HCT116 (cell line): ENCODE measurements at regions not wholly inside any gene's neighbourhood (a gene's known extent, or its start where the extent isn't known, plus 50 kb on each side); places are given as distances from the start of the nearest gene placed in this dataset.

Experiments used
- ATAC-seq: fragments of 200-7000 bp; cut with Tn5 transposase; 2 replicates; pipeline ENCODE4 v1.9.1; 2020; ENCODE audit warnings: mild to moderate bottlenecking, moderate library complexity
- BruUV-seq: library from RNA; stranded (reverse); fragments of 400-500 nt; replicated peaks from 2 replicates; lab custom pipeline; 2021; lab: Mats Ljungman, UMichigan
- CTCF ChIA-PET: fragments of 300-600 bp; sonication (Branson Sonifier 250); formaldehyde crosslinking; loops from one replicate; lab custom pipeline; 2021; ENCODE audit warnings: antibody characterized with exemption; lab: Charles Lee
- POLR2A ChIA-PET: fragments of 300-600, 350-600 bp; sonication (Branson Sonifier 250); formaldehyde crosslinking; loops from one replicate; lab custom pipeline; 2021; ENCODE audit warnings: antibody characterized with exemption; lab: Charles Lee
- RAD21 ChIA-PET, 2 experiments: fragments of 300-600 bp; sonication (Branson Sonifier 250); formaldehyde crosslinking; loops; one replicate each; lab custom pipeline; 2023; ENCODE audit warnings: low total read pairs in 2 of 2; ENCODE audit not compliant: uncharacterized antibody in 2 of 2, unreplicated experiment in 2 of 2, low non-redundant PET in 1 of 2; lab: Charles Lee
- DNase-seq: peaks from one replicate; pipeline ENCODE4 v3.0.0-alpha.2; 2010; ENCODE audit warnings: low read depth, low spot score
- H2AFZ ChIP-seq: fragments of 200-600 bp; shearing (Covaris generic), sonication (generic); 2 replicates; pipeline ENCODE4 v1.6.1; 2017; ENCODE audit warnings: low read depth, mixed run types, mixed read lengths, antibody characterized with exemption, low read length; ENCODE audit not compliant: poor library complexity, severe bottlenecking
- H3K27ac ChIP-seq: 2 replicates; pipeline ENCODE4 v1.5.1; 2012; ENCODE audit warnings: low read depth, low read length
- H3K27me3 ChIP-seq: fragments of 200-600 bp; sonication (generic); 2 replicates; pipeline ENCODE4 v1.6.1; 2016; ENCODE audit warnings: mixed run types, low read length, mixed read lengths; ENCODE audit not compliant: insufficient read depth
- H3K36me3 ChIP-seq, 2 experiments: fragments of 200-500 bp in 1 of 2; fragments of 200-600 bp in 1 of 2; sonication (Bioruptor generic) in 1 of 2; sonication (generic) in 1 of 2; 2 replicates each; pipeline versions ENCODE4 v1.5.1 to v1.6.1; 2014 to 2016; ENCODE audit warnings: low read length in 2 of 2, inconsistent platforms in 1 of 2, mixed read lengths in 1 of 2, mixed run types in 1 of 2; ENCODE audit not compliant: insufficient read depth in 2 of 2, control insufficient read depth in 1 of 2
- H3K4me1 ChIP-seq, 2 experiments: fragments of 200-600 bp in 1 of 2; sonication (generic) in 1 of 2; 2 replicates each; pipeline versions ENCODE4 v1.5.1 to v1.6.1; 2012 to 2017; ENCODE audit warnings: low read length in 2 of 2, inconsistent platforms in 1 of 2, mild to moderate bottlenecking in 1 of 2, mixed read lengths in 1 of 2, mixed run types in 1 of 2, moderate library complexity in 1 of 2; ENCODE audit not compliant: insufficient read depth in 2 of 2, control insufficient read depth in 1 of 2
- H3K4me2 ChIP-seq: fragments of 200-600 bp; sonication (generic); 2 replicates; pipeline ENCODE4 v1.6.1; 2017; ENCODE audit warnings: mixed run types, low read length, mixed read lengths
- H3K4me3 ChIP-seq, 2 experiments: fragments of 200-600 bp in 1 of 2; sonication (generic) in 1 of 2; replicated peaks in 1 of 2; 2 replicates each; pipeline ENCODE4 v1.5.1; 2011 to 2016; ENCODE audit warnings: low read length in 2 of 2, control low read depth in 1 of 2, low read depth in 1 of 2, mild to moderate bottlenecking in 1 of 2, mixed read lengths in 1 of 2, mixed run types in 1 of 2
- H3K79me2 ChIP-seq: fragments of 200-600 bp; sonication (generic); 2 replicates; pipeline ENCODE4 v1.6.1; 2017; ENCODE audit warnings: mild to moderate bottlenecking, mixed run types, low read length, moderate library complexity, mixed read lengths; ENCODE audit not compliant: insufficient read depth
- H3K9ac ChIP-seq: fragments of 200-600 bp; sonication (generic); 2 replicates; pipeline ENCODE4 v1.6.1; 2016; ENCODE audit warnings: low read length, mixed read lengths
- H3K9me2 ChIP-seq: fragments of 200-600 bp; sonication (generic), shearing (Covaris generic); 2 replicates; pipeline ENCODE4 v1.6.1; 2017; ENCODE audit warnings: mixed run types, mild to moderate bottlenecking, moderate library complexity; ENCODE audit not compliant: insufficient read depth
- H3K9me3 ChIP-seq, 2 experiments: fragments of 200-500 bp in 1 of 2; fragments of 200-600 bp in 1 of 2; sonication (Bioruptor generic) in 1 of 2; sonication (generic) in 1 of 2; 2 replicates each; pipeline ENCODE4 v1.6.1; 2014 to 2017; ENCODE audit warnings: low read length in 2 of 2, mixed read lengths in 2 of 2, inconsistent platforms in 1 of 2, low read depth in 1 of 2, mild to moderate bottlenecking in 1 of 2, mixed run types in 1 of 2, moderate library complexity in 1 of 2; ENCODE audit not compliant: control insufficient read depth in 1 of 2, insufficient read depth in 1 of 2
- H4K20me1 ChIP-seq: fragments of 200-600 bp; sonication (generic), shearing (Covaris generic); 2 replicates; pipeline ENCODE4 v1.6.1; 2017; ENCODE audit warnings: mixed run types, mild to moderate bottlenecking, moderate library complexity; ENCODE audit not compliant: insufficient read depth
- CEBPB ChIP-seq: IDR thresholded peaks from 2 replicates; pipeline ENCODE4 v1.6.1; 2012; ENCODE audit warnings: low read depth
- ELF1 ChIP-seq: IDR thresholded peaks from 2 replicates; pipeline ENCODE4 v1.6.1; 2012; ENCODE audit warnings: low read depth, borderline replicate concordance
- EZH2phosphoT487 ChIP-seq: fragments of 200-600 bp; IDR thresholded peaks from 2 replicates; pipeline ENCODE4 v1.6.1; 2018; ENCODE audit warnings: antibody characterized with exemption, borderline replicate concordance
- JUND ChIP-seq: IDR thresholded peaks from 2 replicates; pipeline ENCODE4 v1.6.1; 2012
- POLR2A ChIP-seq: IDR thresholded peaks from 2 replicates; pipeline ENCODE4 v1.7.0; 2011; ENCODE audit warnings: borderline replicate concordance; ENCODE audit not compliant: insufficient read depth, insufficient read length; ENCODE audit errors: extremely low read depth
- POLR2AphosphoS5 ChIP-seq: IDR thresholded peaks from 2 replicates; pipeline ENCODE4 v1.6.1; 2011; ENCODE audit warnings: mild to moderate bottlenecking, low read depth, low read length, moderate library complexity
- REST ChIP-seq: IDR thresholded peaks from 2 replicates; pipeline ENCODE4 v1.6.1; 2012; ENCODE audit warnings: low read depth
- SIN3A ChIP-seq: IDR thresholded peaks from 2 replicates; pipeline ENCODE4 v1.6.1; 2012; ENCODE audit warnings: low read depth
- YY1 ChIP-seq: IDR thresholded peaks from 2 replicates; pipeline ENCODE4 v1.6.1; 2011; ENCODE audit warnings: low read length, low read depth, moderate library complexity, mild to moderate bottlenecking; ENCODE audit not compliant: insufficient replicate concordance; ENCODE audit errors: extremely low read depth
- ZFX ChIP-seq: fragments of 450-650 bp; IDR thresholded peaks from 2 replicates; pipeline ENCODE4 v1.6.1; 2017
- intact Hi-C: fragments of 100-400 bp; cut with micrococcal nuclease; formaldehyde crosslinking; loops from 2 replicates; pipeline ENCODE4 v1.10.0; 2022
- TF ChIP-seq, protein P1 (sequence below): IDR thresholded peaks from 2 replicates; pipeline ENCODE4 v1.6.1; 2012
- TF ChIP-seq, protein P2 (sequence below): IDR thresholded peaks from 2 replicates; pipeline ENCODE4 v1.6.1; 2012

DNA sequence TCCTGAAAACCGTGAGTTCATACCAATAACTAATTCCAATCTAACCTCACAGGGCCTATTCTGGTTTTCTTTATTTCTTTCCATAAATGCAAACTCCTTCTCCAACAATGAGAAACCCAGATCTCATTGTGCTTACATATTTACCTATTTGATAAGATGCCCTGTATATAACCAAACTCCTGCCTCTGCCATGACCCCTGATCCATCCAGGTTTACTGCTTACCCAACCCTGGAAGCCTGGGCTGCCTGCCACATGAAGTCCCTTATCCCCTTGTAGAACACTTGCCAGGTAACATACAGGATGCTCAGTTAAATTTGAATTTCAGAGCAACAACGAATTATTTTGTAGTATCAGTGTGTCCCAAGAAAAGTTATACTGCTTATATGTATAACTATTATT is 766.1 kb downstream of the LTN1 start:
- intact Hi-C loops: no loop called here
- Histone ChIP-seq H3K9me3 (peaks cover 14 to 28% of the 10 kb centered on the region in 2 experiments; a peak in 3 of 4 replicates), H3K9me2 (no peaks in the 10 kb centered on the region), H3K4me3 (no peak overlapping the region), H3K9ac (no peak overlapping the region), H4K20me1 (no peaks in the 10 kb centered on the region), H3K4me1 (no peaks in the 10 kb centered on the region), H3K36me3 (no peaks in the 10 kb centered on the region), H3K4me2 (no peak overlapping the region), H2AFZ (no peak overlapping the region), H3K79me2 (no peaks in the 10 kb centered on the region), H3K27ac (no peak overlapping the region), H3K27me3 (no peaks in the 10 kb centered on the region)
- ChIA-PET RAD21 (no interaction called here), POLR2A (no interaction called here), CTCF (no interaction called here)
- DNase-seq: no peak
- BruUV-seq: no TSS peak
- ATAC-seq: no peak
- TF ChIP-seq POLR2A: no peak

DNA sequence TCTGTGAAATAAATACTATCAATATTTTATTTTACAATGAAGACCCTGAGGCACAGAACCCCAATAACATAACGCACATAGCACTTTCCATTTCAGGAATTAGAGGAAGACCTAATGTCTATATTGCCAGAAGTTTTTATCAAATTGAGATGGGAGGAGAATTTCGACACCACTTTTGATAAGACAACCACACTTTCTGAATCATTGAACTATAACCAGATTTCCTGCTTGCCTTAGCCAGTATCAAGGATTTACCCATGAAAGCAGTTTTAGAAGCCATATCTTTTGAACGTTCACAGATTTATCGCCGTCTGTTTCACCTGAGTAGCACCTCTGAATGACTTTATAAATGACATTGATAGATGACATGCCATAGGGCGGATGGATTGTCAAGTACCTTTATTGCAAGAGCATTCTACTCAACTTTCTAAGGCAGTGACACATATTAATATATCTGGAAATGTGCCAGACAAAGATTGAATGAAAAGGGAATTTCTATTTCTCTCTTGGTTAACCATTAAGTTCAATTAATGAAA is 768.4 kb downstream of the LTN1 start:
- Histone ChIP-seq H3K9me2 (no peaks in the 10 kb centered on the region), H2AFZ (no peak overlapping the region), H3K4me1 (no peaks in the 10 kb centered on the region), H3K79me2 (no peaks in the 10 kb centered on the region), H3K9ac (no peak overlapping the region), H4K20me1 (no peaks in the 10 kb centered on the region), H3K9me3 (peaks cover 14 to 34% of the 10 kb centered on the region in 2 experiments; a peak in 3 of 4 replicates), H3K27ac (no peak overlapping the region), H3K27me3 (no peaks in the 10 kb centered on the region), H3K36me3 (no peaks in the 10 kb centered on the region), H3K4me3 (no peak overlapping the region), H3K4me2 (no peak overlapping the region)
- RAD21 ChIA-PET: no interaction called here
- CTCF ChIA-PET: no interaction called here
- no peak for ATAC-seq
- DNase-seq: no peak
- POLR2A ChIA-PET: no interaction called here
- intact Hi-C loops: no loop called here
- TF ChIP-seq EZH2phosphoT487 (no peak), SIN3A (no peak), JUND (no peak), ELF1 (no peak), POLR2AphosphoS5 (no peak), ZFX (no peak), YY1 (no peak), CEBPB (no peak), REST (no peak)
- TF ChIP-seq, protein P1, sequence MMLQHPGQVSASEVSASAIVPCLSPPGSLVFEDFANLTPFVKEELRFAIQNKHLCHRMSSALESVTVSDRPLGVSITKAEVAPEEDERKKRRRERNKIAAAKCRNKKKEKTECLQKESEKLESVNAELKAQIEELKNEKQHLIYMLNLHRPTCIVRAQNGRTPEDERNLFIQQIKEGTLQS: no peak
- TF ChIP-seq, protein P2, sequence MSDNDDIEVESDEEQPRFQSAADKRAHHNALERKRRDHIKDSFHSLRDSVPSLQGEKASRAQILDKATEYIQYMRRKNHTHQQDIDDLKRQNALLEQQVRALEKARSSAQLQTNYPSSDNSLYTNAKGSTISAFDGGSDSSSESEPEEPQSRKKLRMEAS: no peak
- BruUV-seq: no TSS peak
